HG03060 (cell line): ENCODE measurements at regions not wholly inside any gene's neighbourhood (a gene's known extent, or its start where the extent isn't known, plus 50 kb on each side); places are given as distances from the start of the nearest gene placed in this dataset.

ENCODE experiments used
- ATAC-seq: cut with Tn5 transposase; IDR thresholded peaks from one replicate; pipeline ENCODE4 v1.9.1; 2021; ENCODE audit warnings: low read depth, moderate number of reproducible peaks; ENCODE audit not compliant: unreplicated experiment

- ATAC-seq: no peak
Measured at GRCh38 chr18:59760619-59761600, 63.7 kb upstream of the CCBE1 start.

GRCh38 chr18:59760212-59760611, 63.0 kb upstream of the CCBE1 start:
- no peak for ATAC-seq

- ATAC-seq: no peak
Measured at GRCh38 chr18:59758837-59759236, 61.6 kb upstream of the CCBE1 start.

- ATAC-seq: no peak
Measured at GRCh38 chr18:59758106-59758505, 60.9 kb upstream of the CCBE1 start.

- no peak for ATAC-seq
Measured at GRCh38 chr18:59752666-59753065, 55.4 kb upstream of the CCBE1 start.

GRCh38 chr18:59751186-59751585, 54.0 kb upstream of the CCBE1 start:
- ATAC-seq: no peak

- no peak for ATAC-seq
Measured at GRCh38 chr18:59748628-59749360, 51.6 kb upstream of the CCBE1 start.
